ENCODE measurements at regions not wholly inside any gene's neighbourhood (a gene's known extent, or its start where the extent isn't known, plus 50 kb on each side); places are given as distances from the start of the nearest gene placed in this dataset.
"Not testable (repeated sequence)": the region's sequence is repeated elsewhere in the genome, so short reads cannot be mapped to it uniquely, and the experiment has no call there.

DNA sequence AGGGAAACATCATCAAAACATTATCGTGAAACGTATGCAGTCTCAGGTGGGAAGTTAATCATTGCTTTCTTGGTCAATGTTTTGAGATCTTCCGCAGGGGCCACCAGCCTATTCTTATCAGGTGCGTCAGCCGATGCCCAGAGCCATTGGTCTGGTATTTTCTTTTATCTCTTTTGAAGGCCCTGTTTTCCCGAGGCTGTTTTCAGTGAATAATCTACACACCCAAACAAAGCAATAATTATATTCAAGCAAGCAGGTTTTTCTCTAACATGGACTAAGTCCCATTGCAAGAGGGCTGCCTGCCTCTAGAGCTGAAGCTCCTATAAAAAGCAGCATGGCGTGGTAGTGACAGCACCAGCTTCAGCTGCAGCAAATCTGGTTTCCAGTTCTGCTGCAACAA, 430.0 kb upstream of the ID2 start:
- peaks cover 12% of the 10 kb centered on the region for H3K4me1 Mint-ChIP-seq (ENCODE audit: unreplicated experiment)
- H3K27ac Mint-ChIP-seq, result no peak overlapping the region
- peaks cover 17% of the 10 kb centered on the region for H3K9me3 Mint-ChIP-seq
- H3K36me3 Mint-ChIP-seq, result peaks cover 3% of the 10 kb centered on the region
- no peaks in the 10 kb centered on the region for H3K27me3 Mint-ChIP-seq
- TF ChIP-seq, protein P1, sequence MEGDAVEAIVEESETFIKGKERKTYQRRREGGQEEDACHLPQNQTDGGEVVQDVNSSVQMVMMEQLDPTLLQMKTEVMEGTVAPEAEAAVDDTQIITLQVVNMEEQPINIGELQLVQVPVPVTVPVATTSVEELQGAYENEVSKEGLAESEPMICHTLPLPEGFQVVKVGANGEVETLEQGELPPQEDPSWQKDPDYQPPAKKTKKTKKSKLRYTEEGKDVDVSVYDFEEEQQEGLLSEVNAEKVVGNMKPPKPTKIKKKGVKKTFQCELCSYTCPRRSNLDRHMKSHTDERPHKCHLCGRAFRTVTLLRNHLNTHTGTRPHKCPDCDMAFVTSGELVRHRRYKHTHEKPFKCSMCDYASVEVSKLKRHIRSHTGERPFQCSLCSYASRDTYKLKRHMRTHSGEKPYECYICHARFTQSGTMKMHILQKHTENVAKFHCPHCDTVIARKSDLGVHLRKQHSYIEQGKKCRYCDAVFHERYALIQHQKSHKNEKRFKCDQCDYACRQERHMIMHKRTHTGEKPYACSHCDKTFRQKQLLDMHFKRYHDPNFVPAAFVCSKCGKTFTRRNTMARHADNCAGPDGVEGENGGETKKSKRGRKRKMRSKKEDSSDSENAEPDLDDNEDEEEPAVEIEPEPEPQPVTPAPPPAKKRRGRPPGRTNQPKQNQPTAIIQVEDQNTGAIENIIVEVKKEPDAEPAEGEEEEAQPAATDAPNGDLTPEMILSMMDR (conservative IDR thresholded peaks at IDR 0.05), result no peak
- H3K4me3 Mint-ChIP-seq, result no peak overlapping the region
- no peak for DNase-seq (ENCODE audit: extremely low spot score, unreplicated experiment)

DNA sequence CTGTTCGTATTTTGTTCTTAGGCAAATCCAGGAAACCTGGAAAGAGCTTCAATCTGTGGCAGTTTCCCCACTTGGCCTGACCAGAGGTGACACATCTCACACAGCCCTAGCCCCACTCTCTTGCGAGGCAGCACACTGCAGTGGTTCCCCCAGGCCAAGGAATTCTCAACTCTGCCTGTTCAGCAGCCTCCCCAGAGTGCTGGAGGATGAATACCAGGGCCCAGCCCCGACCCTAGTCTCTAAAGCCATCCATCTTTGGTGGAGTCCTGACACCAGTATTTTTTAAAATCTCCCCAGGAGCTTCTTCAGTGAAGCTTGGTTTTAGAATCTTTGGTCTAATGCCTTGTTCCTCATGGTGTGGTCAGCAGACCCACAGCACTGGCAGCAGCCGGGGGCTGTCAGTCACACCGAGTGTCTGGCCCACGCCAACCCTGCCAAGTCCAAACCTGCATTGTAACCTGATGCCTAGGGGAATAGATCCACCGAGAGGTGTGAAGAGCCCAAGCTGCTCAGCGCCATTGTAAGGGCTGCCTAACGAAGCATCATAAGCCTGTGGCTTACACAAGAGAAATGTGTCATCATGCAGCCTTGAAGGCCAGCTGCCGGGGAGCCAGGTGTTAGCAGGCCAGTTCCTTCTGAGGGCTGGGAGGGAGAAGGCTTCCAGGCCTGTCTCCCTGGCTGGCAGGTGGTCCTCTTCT, 428.7 kb upstream of the ID2 start:
- peaks cover 12% of the 10 kb centered on the region for H3K4me1 Mint-ChIP-seq (ENCODE audit: unreplicated experiment)
- H3K4me3 Mint-ChIP-seq, result no peak overlapping the region
- no peaks in the 10 kb centered on the region for H3K27me3 Mint-ChIP-seq
- H3K36me3 Mint-ChIP-seq, result peaks cover 3% of the 10 kb centered on the region
- H3K9me3 Mint-ChIP-seq, result peaks cover 17% of the 10 kb centered on the region
- no peak for DNase-seq (ENCODE audit: extremely low spot score, unreplicated experiment)
- TF ChIP-seq, protein P1 (conservative IDR thresholded peaks at IDR 0.05), result no peak
- H3K27ac Mint-ChIP-seq, result no peak overlapping the region

DNA sequence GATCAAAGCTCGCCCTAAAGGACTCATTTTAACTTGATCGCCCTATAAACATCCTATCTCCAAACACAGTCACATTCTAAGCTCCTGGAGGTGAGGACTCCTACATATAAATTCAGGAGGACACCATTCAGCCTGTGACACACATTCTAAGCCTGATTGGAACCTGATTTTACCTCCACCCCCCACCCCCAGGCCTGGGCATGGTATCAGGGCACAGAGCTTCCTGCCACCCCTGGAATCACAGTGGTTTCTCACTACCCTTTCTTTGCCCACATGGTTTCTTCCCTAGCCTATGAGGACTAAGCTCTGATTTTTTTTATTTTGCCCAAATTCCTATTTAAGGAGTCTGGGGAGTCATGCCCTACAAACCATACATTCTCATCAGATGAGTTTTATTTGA, 428.1 kb upstream of the ID2 start:
- peaks cover 17% of the 10 kb centered on the region for H3K9me3 Mint-ChIP-seq
- H3K4me3 Mint-ChIP-seq, result no peak overlapping the region
- peaks cover 3% of the 10 kb centered on the region for H3K36me3 Mint-ChIP-seq
- TF ChIP-seq, protein P1 (conservative IDR thresholded peaks at IDR 0.05), result no peak
- DNase-seq (ENCODE audit: extremely low spot score, unreplicated experiment), result no peak
- no peaks in the 10 kb centered on the region for H3K27me3 Mint-ChIP-seq
- no peak overlapping the region for H3K27ac Mint-ChIP-seq
- H3K4me1 Mint-ChIP-seq (ENCODE audit: unreplicated experiment), result peaks cover 12% of the 10 kb centered on the region

DNA sequence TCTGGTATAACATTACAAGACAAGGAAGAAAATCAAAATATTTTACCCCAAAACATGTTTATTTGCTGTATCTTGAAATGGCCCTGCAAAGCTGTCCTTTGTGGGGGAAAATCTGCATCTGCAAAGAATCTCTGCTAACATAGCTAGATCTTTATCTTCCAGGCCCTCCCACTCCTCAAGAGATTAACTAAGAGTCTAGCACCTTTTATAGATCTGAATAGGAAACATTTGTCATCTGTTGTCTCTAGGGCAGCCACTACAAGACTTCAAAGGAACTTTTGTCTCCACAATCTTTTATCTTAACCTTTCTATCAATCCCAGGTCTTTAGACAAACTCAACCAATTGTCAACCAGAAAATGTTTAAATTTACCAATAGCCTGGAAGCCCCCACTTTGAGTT, 427.6 kb upstream of the ID2 start:
- Mint-ChIP-seq H3K4me1 (ENCODE audit: unreplicated experiment) (peaks cover 12% of the 10 kb centered on the region), H3K9me3 (peaks cover 17% of the 10 kb centered on the region)
- H3K27ac Mint-ChIP-seq; H3K4me3 Mint-ChIP-seq; DNase-seq (ENCODE audit: extremely low spot score, unreplicated experiment); H3K36me3 Mint-ChIP-seq; H3K27me3 Mint-ChIP-seq: not testable (repeated sequence)

DNA sequence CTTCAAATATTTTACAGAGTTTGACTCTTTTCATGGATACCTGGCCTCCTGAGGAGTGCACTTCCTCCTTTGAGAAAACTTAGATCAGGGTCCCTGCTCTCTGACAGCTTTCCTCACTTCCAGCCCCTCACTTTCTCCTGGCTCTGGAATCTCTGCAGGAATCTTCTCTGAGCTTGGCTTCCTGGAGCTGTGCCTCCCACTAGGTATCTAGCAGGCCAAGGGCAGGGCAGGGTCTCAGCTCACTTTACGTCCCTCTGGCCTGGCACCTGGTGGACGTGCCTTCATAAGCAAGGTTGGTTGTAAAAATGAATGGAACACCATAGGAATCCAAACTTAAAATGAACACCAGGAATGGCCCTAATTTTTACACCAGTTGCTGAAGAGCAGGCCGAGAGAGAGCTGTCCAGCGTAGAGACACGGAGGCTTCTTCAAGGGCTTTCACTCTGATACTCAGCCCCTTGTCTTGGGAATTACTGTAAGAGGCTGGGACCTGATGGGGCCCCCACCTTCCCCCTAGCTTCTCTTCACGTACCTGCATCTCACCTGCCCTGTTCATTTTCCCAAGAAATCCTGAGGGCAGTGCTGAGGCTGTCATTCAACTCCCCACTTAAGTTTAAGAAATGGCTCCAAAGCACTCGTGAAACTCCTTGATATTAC, 426.9 kb upstream of the ID2 start:
- H3K4me3 Mint-ChIP-seq, result no peak overlapping the region

DNA sequence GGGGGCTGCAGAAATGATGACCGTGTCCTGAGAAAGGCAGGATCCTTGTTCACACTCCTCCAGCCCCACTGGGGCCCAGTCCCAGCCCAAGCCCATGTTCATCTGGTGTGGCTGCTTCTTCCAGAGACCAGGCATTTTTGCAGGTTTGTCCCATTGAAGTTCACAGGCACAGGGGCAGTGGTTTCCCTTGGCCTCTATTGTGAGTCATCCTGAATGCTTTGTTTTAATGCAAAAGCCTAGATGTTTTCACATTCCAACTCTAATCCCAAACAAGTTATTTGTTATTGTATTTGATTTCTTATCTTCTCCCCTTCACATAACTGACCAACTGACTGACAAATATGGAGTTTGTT, 426.4 kb upstream of the ID2 start:
- TF ChIP-seq, protein P1 (conservative IDR thresholded peaks at IDR 0.05), result no peak
- H3K36me3 Mint-ChIP-seq, result peaks cover 2% of the 10 kb centered on the region
- no peak for DNase-seq (ENCODE audit: extremely low spot score, unreplicated experiment)
- peaks cover 14% of the 10 kb centered on the region for H3K9me3 Mint-ChIP-seq
- no peaks in the 10 kb centered on the region for H3K27me3 Mint-ChIP-seq
- no peak overlapping the region for H3K27ac Mint-ChIP-seq
- H3K4me1 Mint-ChIP-seq (ENCODE audit: unreplicated experiment), result peaks cover 16% of the 10 kb centered on the region
- no peak overlapping the region for H3K4me3 Mint-ChIP-seq

More for the DNA sequence above, 426.9 kb upstream of the ID2 start:
- Mint-ChIP-seq H3K36me3 (peaks cover 3% of the 10 kb centered on the region), H3K9me3 (peaks cover 17% of the 10 kb centered on the region), H3K4me1 (ENCODE audit: unreplicated experiment) (peaks cover 16% of the 10 kb centered on the region), H3K27ac (no peak overlapping the region), H3K27me3 (no peaks in the 10 kb centered on the region)
- TF ChIP-seq, protein P1 (conservative IDR thresholded peaks at IDR 0.05), result no peak
- DNase-seq (ENCODE audit: extremely low spot score, unreplicated experiment), result no peak

Measured in type B pancreatic cell (in vitro differentiated cells).